SK-N-SH treated with all-trans-retinoic acid at 6 μM for 48 hours (cell line): ENCODE measurements at regions not wholly inside any gene's neighbourhood (a gene's known extent, or its start where the extent isn't known, plus 50 kb on each side); places are given as distances from the start of the nearest gene placed in this dataset.

Experiments
- CREB5 ChIP-seq: fragments of 250-450 bp; sonication (Bioruptor Pico); IDR thresholded peaks from 2 replicates; pipeline ENCODE4 v1.5.1; 2020; ENCODE audit warnings: low read depth, mild to moderate bottlenecking, moderate library complexity
- RARB ChIP-seq: fragments of 250-450 bp; sonication (Bioruptor Pico); IDR thresholded peaks from 2 replicates; pipeline ENCODE4 v1.8.0; 2021; ENCODE audit warnings: mild to moderate bottlenecking, moderate library complexity
- ZFP30 ChIP-seq: fragments of 450-650 bp; formaldehyde crosslinking; IDR thresholded peaks from 2 replicates; pipeline ENCODE4 v1.5.0; 2022; ENCODE audit warnings: mild to moderate bottlenecking, moderate library complexity
- ZNF70 ChIP-seq: fragments of 450-650 bp; formaldehyde crosslinking; IDR thresholded peaks from 2 replicates; pipeline ENCODE4 v1.5.0; 2020; ENCODE audit warnings: mild to moderate bottlenecking, moderate library complexity
- ZNF8 ChIP-seq: fragments of 450-650 bp; formaldehyde crosslinking; IDR thresholded peaks from 2 replicates; pipeline ENCODE4 v1.5.0; 2020; ENCODE audit warnings: mild to moderate bottlenecking, moderate library complexity

GRCh38 chr3:175980486-175981090, 1121.5 kb downstream of the NAALADL2 start:
- TF ChIP-seq ZFP30 (CRISPR knock-in tag) (no peak), CREB5 (CRISPR knock-in tag) (no peak), RARB (CRISPR knock-in tag) (no peak), ZNF70 (no peak), ZNF8 (CRISPR knock-in tag) (no peak)
